B cell (primary cell): ENCODE measurements at regions not wholly inside any gene's neighbourhood (a gene's known extent, or its start where the extent isn't known, plus 50 kb on each side); places are given as distances from the start of the nearest gene placed in this dataset.
A peak's percentile ranks its signal among the peaks of the same experiment; 100 is the strongest.

Source experiments
- ATAC-seq: fragments of 200-7000 bp; cut with Tn5 transposase; one replicate; pipeline ENCODE4 v1.10.0; 2021; ENCODE audit warnings: low read depth, mild to moderate bottlenecking, moderate number of reproducible peaks, moderate library complexity
- CTCF ChIA-PET: fragments of 350-600 bp; sonication (Branson Sonifier 250); formaldehyde crosslinking; loops from one replicate; lab custom pipeline; 2021; ENCODE audit warnings: antibody characterized with exemption, inconsistent platforms; lab: Charles Lee
- POLR2A ChIA-PET: fragments of 350-600 bp; sonication (Branson Sonifier 250); formaldehyde crosslinking; loops from one replicate; lab custom pipeline; 2021; ENCODE audit warnings: antibody characterized with exemption; lab: Charles Lee
- DNase-seq: peaks from one replicate; pipeline ENCODE4 v3.0.0; 2013
- H2AFZ ChIP-seq: 2 replicates; pipeline ENCODE4 v1.6.1; 2012; ENCODE audit warnings: mild to moderate bottlenecking, low read depth, low read length; ENCODE audit not compliant: insufficient read depth, poor library complexity, severe bottlenecking
- H3K27ac ChIP-seq, 2 donors: 1 replicate in 1 of 2; 2 replicates in 1 of 2; pipeline ENCODE4 v1.5.1; 2012 to 2013; ENCODE audit warnings: low read length in 2 of 2, mild to moderate bottlenecking in 2 of 2, moderate library complexity in 1 of 2
- H3K27me3 ChIP-seq, 4 experiments: fragments of 200-600 bp in 1 of 4; sonication (generic) in 1 of 4; replicated peaks in 1 of 4; 1 replicate in 2 of 4; 2 replicates in 2 of 4; pipeline versions ENCODE4 v1.6.1 to v1.7.0; 2013 to 2016; ENCODE audit warnings: low read length in 3 of 4, mild to moderate bottlenecking in 2 of 4, mixed read lengths in 1 of 4, moderate library complexity in 1 of 4; ENCODE audit not compliant: insufficient read depth in 4 of 4, control insufficient read depth in 3 of 4; ENCODE audit errors: control extremely low read depth in 1 of 4
- H3K36me3 ChIP-seq, 2 experiments: replicated peaks in 1 of 2; 1 replicate in 1 of 2; 2 replicates in 1 of 2; pipeline versions ENCODE4 v1.6.1 to v1.7.1; 2013; ENCODE audit warnings: low read length in 1 of 2; ENCODE audit not compliant: insufficient read depth in 2 of 2, control insufficient read depth in 1 of 2; ENCODE audit errors: control extremely low read depth in 1 of 2, extremely low read depth in 1 of 2
- H3K4me1 ChIP-seq, 2 donors: fragments of 200-600 bp in 1 of 2; sonication (generic) in 1 of 2; 1 replicate in 1 of 2; 2 replicates in 1 of 2; pipeline versions ENCODE4 v1.5.1 to v1.6.1; 2013 to 2017; ENCODE audit warnings: low read length in 2 of 2; ENCODE audit not compliant: control insufficient read depth in 2 of 2, insufficient read depth in 2 of 2
- H3K4me2 ChIP-seq: replicated peaks from 2 replicates; pipeline ENCODE3; 2012; ENCODE audit warnings: mild to moderate bottlenecking, low read depth, low read length; ENCODE audit not compliant: poor library complexity, severe bottlenecking
- H3K4me3 ChIP-seq, 5 experiments: fragments of 200-600 bp in 1 of 5; sonication (generic) in 1 of 5; 1 replicate in 3 of 5; 2 replicates in 2 of 5; pipeline versions ENCODE4 v1.5.1 to v1.7.0; 2011 to 2016; ENCODE audit warnings: low read length in 4 of 5, mild to moderate bottlenecking in 4 of 5, low read depth in 2 of 5, control low read depth in 1 of 5, moderate library complexity in 1 of 5; ENCODE audit not compliant: insufficient read depth in 1 of 5; ENCODE audit errors: control extremely low read depth in 1 of 5, extremely low read depth in 1 of 5
- H3K79me2 ChIP-seq: fragments of 200-600 bp; sonication (generic); one replicate; pipeline ENCODE4 v1.6.0; 2016; ENCODE audit warnings: low read length; ENCODE audit not compliant: control insufficient read depth, insufficient read depth
- H3K9ac ChIP-seq: fragments of 200-600 bp; sonication (generic); 2 replicates; pipeline ENCODE4 v1.6.1; 2017; ENCODE audit warnings: mild to moderate bottlenecking, low read length, moderate library complexity
- H3K9me3 ChIP-seq, 3 donors: one replicate each; pipeline versions ENCODE4 v1.6.1 to v1.7.1; 2013; ENCODE audit warnings: low read length in 2 of 3; ENCODE audit not compliant: control insufficient read depth in 2 of 3, insufficient read depth in 1 of 3; ENCODE audit errors: control extremely low read depth in 1 of 3
- H4K20me1 ChIP-seq: 2 replicates; pipeline ENCODE4 v1.6.0; 2012; ENCODE audit warnings: mild to moderate bottlenecking, low read length; ENCODE audit not compliant: insufficient read depth, control insufficient read depth, poor library complexity, severe bottlenecking
- H3K27ac Mint-ChIP-seq: one replicate; pipeline ENCODE4 v1.8.0; 2021; ENCODE audit warnings: mixed read lengths
- H3K27me3 Mint-ChIP-seq: one replicate; pipeline ENCODE4 v1.8.0; 2021; ENCODE audit warnings: mixed read lengths
- H3K4me1 Mint-ChIP-seq: one replicate; pipeline ENCODE4 v1.8.0; 2021; ENCODE audit warnings: mixed read lengths
- H3K4me3 Mint-ChIP-seq: one replicate; pipeline ENCODE4 v1.8.0; 2021; ENCODE audit warnings: mixed read lengths
- H3K9me3 Mint-ChIP-seq: one replicate; pipeline ENCODE4 v1.8.0; 2022; ENCODE audit warnings: mixed read lengths; ENCODE audit not compliant: insufficient read depth
- EZH2 ChIP-seq: IDR thresholded peaks from 2 replicates; pipeline ENCODE4 v1.6.1; 2012; ENCODE audit warnings: borderline replicate concordance, low read depth, mild to moderate bottlenecking, moderate library complexity, low read length; ENCODE audit not compliant: insufficient read depth, poor library complexity, severe bottlenecking
- WGBS: methylation state at CpG from one replicate; pipeline ENCODE4 v1.1.5; 2013; ENCODE audit warnings: missing lambda C conversion rate; ENCODE audit not compliant: insufficient coverage; 5-methylcytosine and 5-hydroxymethylcytosine counted together
- intact Hi-C: fragments of 100-400 bp; cut with micrococcal nuclease; formaldehyde crosslinking; loops from one replicate; pipeline ENCODE4 v1.10.0; 2022
- TF ChIP-seq, protein P1 (sequence below): fragments of 200-600 bp; IDR thresholded peaks from one replicate; pipeline ENCODE4 v1.8.0; 2022; ENCODE audit warnings: antibody characterized with exemption, mild to moderate bottlenecking

- ATAC-seq (no peak), DNase-seq (no peak)
- intact Hi-C loops: no loop called here
- peak overlapping the region; percentile 33 for H3K4me2 ChIP-seq
- Mint-ChIP-seq H3K4me1 (peaks cover 13% of the 10 kb centered on the region), H3K27ac (no peak overlapping the region), H3K27me3 (peaks cover 60% of the 10 kb centered on the region), H3K4me3 (no peak overlapping the region), H3K9me3 (peaks cover 2% of the 10 kb centered on the region)
- TF ChIP-seq, protein P1, sequence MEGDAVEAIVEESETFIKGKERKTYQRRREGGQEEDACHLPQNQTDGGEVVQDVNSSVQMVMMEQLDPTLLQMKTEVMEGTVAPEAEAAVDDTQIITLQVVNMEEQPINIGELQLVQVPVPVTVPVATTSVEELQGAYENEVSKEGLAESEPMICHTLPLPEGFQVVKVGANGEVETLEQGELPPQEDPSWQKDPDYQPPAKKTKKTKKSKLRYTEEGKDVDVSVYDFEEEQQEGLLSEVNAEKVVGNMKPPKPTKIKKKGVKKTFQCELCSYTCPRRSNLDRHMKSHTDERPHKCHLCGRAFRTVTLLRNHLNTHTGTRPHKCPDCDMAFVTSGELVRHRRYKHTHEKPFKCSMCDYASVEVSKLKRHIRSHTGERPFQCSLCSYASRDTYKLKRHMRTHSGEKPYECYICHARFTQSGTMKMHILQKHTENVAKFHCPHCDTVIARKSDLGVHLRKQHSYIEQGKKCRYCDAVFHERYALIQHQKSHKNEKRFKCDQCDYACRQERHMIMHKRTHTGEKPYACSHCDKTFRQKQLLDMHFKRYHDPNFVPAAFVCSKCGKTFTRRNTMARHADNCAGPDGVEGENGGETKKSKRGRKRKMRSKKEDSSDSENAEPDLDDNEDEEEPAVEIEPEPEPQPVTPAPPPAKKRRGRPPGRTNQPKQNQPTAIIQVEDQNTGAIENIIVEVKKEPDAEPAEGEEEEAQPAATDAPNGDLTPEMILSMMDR: no peak
- no peak for TF ChIP-seq EZH2
- H3K9ac ChIP-seq: no peak overlapping the region
- H3K27ac ChIP-seq: no peak overlapping the region
- CTCF ChIA-PET: no interaction called here
- POLR2A ChIA-PET: no interaction called here
- H3K4me3 ChIP-seq: no peak overlapping the region
- H3K36me3 ChIP-seq: no peaks in the 10 kb centered on the region
- no peaks in the 10 kb centered on the region for H4K20me1 ChIP-seq
- 4% methylated on average over 43 of the region's 43 CpGs for WGBS
- peaks cover 0 to 29% (median 19%) of the 10 kb centered on the region in 4 experiments for H3K27me3 ChIP-seq
- peaks cover 0 to 7% (median 0%) of the 10 kb centered on the region in 3 donors for H3K9me3 ChIP-seq
- H2AFZ ChIP-seq: no peak overlapping the region
- H3K4me1 ChIP-seq: peaks cover 9% of the 10 kb centered on the region in 2 donors
- H3K79me2 ChIP-seq: no peaks in the 10 kb centered on the region
Measured at GRCh38 chr9:109639674-109640579, 140.1 kb upstream of the PALM2AKAP2 start.
